Hepatocyte (in vitro differentiated cells): ENCODE measurements at regions not wholly inside any gene's neighbourhood (a gene's known extent, or its start where the extent isn't known, plus 50 kb on each side); places are given as distances from the start of the nearest gene placed in this dataset.

Experiments
- DNase-seq: peaks from one replicate; pipeline ENCODE4 v3.0.0-alpha.2; 2016; ENCODE audit warnings: low spot score
- H2AFZ ChIP-seq: fragments of 200-600 bp; sonication (generic); 2 replicates; pipeline ENCODE4 v1.6.0; 2016; ENCODE audit warnings: antibody characterized with exemption, mild to moderate bottlenecking
- H3K27ac ChIP-seq: fragments of 200-600 bp; sonication (generic); 2 replicates; pipeline ENCODE4 v1.5.1; 2016; ENCODE audit warnings: mild to moderate bottlenecking
- H3K27me3 ChIP-seq: fragments of 200-600 bp; sonication (generic); 2 replicates; pipeline ENCODE4 v1.6.1; 2016
- H3K36me3 ChIP-seq: fragments of 200-600 bp; sonication (generic); replicated peaks from 2 replicates; pipeline ENCODE4 v1.5.1; 2016; ENCODE audit warnings: low read depth; ENCODE audit not compliant: insufficient read depth
- H3K4me1 ChIP-seq: fragments of 200-600 bp; sonication (generic); 2 replicates; pipeline ENCODE4 v1.5.1; 2016; ENCODE audit warnings: mild to moderate bottlenecking, moderate library complexity; ENCODE audit not compliant: insufficient read depth
- H3K4me2 ChIP-seq: fragments of 200-600 bp; sonication (generic); 2 replicates; pipeline ENCODE4 v1.6.0; 2016
- H3K4me3 ChIP-seq: fragments of 200-600 bp; sonication (generic); 2 replicates; pipeline ENCODE4 v1.5.1; 2016; ENCODE audit warnings: mild to moderate bottlenecking
- H3K79me2 ChIP-seq: fragments of 200-600 bp; sonication (generic); 2 replicates; pipeline ENCODE4 v1.6.0; 2017; ENCODE audit warnings: mild to moderate bottlenecking
- H3K9me2 ChIP-seq: fragments of 200-600 bp; sonication (generic); replicated peaks from 2 replicates; pipeline ENCODE4 v1.6.0; 2017; ENCODE audit warnings: mild to moderate bottlenecking; ENCODE audit not compliant: insufficient read depth
- H3K9me3 ChIP-seq: fragments of 200-600 bp; sonication (generic); 2 replicates; pipeline ENCODE4 v1.5.1; 2016; ENCODE audit warnings: low read depth, mild to moderate bottlenecking
- H4K20me1 ChIP-seq: fragments of 200-600 bp; sonication (generic); 2 replicates; pipeline ENCODE4 v1.6.0; 2016; ENCODE audit warnings: mild to moderate bottlenecking; ENCODE audit not compliant: insufficient read depth, poor library complexity, severe bottlenecking
- CTCF ChIP-seq: fragments of 200-600 bp; sonication (generic); IDR thresholded peaks from 2 replicates; pipeline ENCODE4 v1.5.1; 2016; ENCODE audit warnings: antibody characterized with exemption, mild to moderate bottlenecking; ENCODE audit not compliant: poor library complexity
- EZH2 ChIP-seq: fragments of 200-600 bp; sonication (generic); IDR thresholded peaks from 2 replicates; pipeline ENCODE4 v1.6.1; 2016; ENCODE audit warnings: antibody characterized with exemption, mild to moderate bottlenecking, borderline replicate concordance
- EZH2phosphoT487 ChIP-seq: fragments of 200-600 bp; sonication (generic); IDR thresholded peaks from one replicate; pipeline ENCODE4 v1.6.1; 2018; ENCODE audit warnings: antibody characterized with exemption, mild to moderate bottlenecking, low read depth, moderate library complexity; ENCODE audit not compliant: unreplicated experiment, severe bottlenecking
- WGBS: methylation state at CpG from one replicate; pipeline ENCODE4 v1.1.6; 2016; ENCODE audit warnings: low lambda C conversion rate; ENCODE audit errors: missing lambda C conversion rate; 5-methylcytosine and 5-hydroxymethylcytosine counted together

- no peak for DNase-seq
- WGBS, result 49% methylated on average over 5 of the region's 5 CpGs
- no peaks in the 10 kb centered on the region for H3K79me2 ChIP-seq
- no peak for TF ChIP-seq CTCF
- TF ChIP-seq EZH2, result no peak
- TF ChIP-seq EZH2phosphoT487, result no peak
- no peaks in the 10 kb centered on the region for H3K27me3 ChIP-seq
- no peak overlapping the region for H3K4me2 ChIP-seq
- H3K36me3 ChIP-seq, result no peaks in the 10 kb centered on the region
- H2AFZ ChIP-seq, result no peak overlapping the region
- H3K9me2 ChIP-seq, result no peaks in the 10 kb centered on the region
- H3K4me3 ChIP-seq, result no peak overlapping the region
- H3K4me1 ChIP-seq, result no peaks in the 10 kb centered on the region
- H4K20me1 ChIP-seq, result no peaks in the 10 kb centered on the region
- no peaks in the 10 kb centered on the region for H3K9me3 ChIP-seq
- no peak overlapping the region for H3K27ac ChIP-seq
These were observed 1153.4 kb downstream of the TMEM121 start for GRCh38 chr14:106679776-106680175.

GRCh38 chr14:106681161-106681560 is 1154.8 kb downstream of the TMEM121 start:
- H3K4me1 ChIP-seq, result no peaks in the 10 kb centered on the region
- no peak for DNase-seq
- H3K9me2 ChIP-seq, result no peaks in the 10 kb centered on the region
- H3K36me3 ChIP-seq, result no peaks in the 10 kb centered on the region
- H3K4me2 ChIP-seq, result no peak overlapping the region
- H4K20me1 ChIP-seq, result no peaks in the 10 kb centered on the region
- no peak for TF ChIP-seq EZH2
- no peak for TF ChIP-seq EZH2phosphoT487
- no peak for TF ChIP-seq CTCF
- H3K9me3 ChIP-seq, result no peaks in the 10 kb centered on the region
- WGBS, result 79% methylated on average over 8 of the region's 8 CpGs
- H3K4me3 ChIP-seq, result no peak overlapping the region
- no peaks in the 10 kb centered on the region for H3K79me2 ChIP-seq
- no peak overlapping the region for H3K27ac ChIP-seq
- H3K27me3 ChIP-seq, result no peaks in the 10 kb centered on the region
- no peak overlapping the region for H2AFZ ChIP-seq

- Histone ChIP-seq H3K4me3 (no peak overlapping the region), H3K4me2 (no peak overlapping the region), H2AFZ (no peak overlapping the region), H3K4me1 (no peaks in the 10 kb centered on the region), H3K79me2 (no peaks in the 10 kb centered on the region), H3K9me3 (no peaks in the 10 kb centered on the region), H3K9me2 (no peaks in the 10 kb centered on the region), H3K27me3 (no peaks in the 10 kb centered on the region), H3K27ac (no peak overlapping the region), H4K20me1 (no peaks in the 10 kb centered on the region), H3K36me3 (no peaks in the 10 kb centered on the region)
- DNase-seq, result no peak
- TF ChIP-seq CTCF, result no peak
- no peak for TF ChIP-seq EZH2phosphoT487
- no peak for TF ChIP-seq EZH2
- WGBS, result 35% methylated on average over 2 of the region's 2 CpGs
These were observed 1155.2 kb downstream of the TMEM121 start for GRCh38 chr14:106681568-106681967.

GRCh38 chr14:106683631-106684030 is 1157.2 kb downstream of the TMEM121 start:
- no peaks in the 10 kb centered on the region for H3K9me2 ChIP-seq
- no peaks in the 10 kb centered on the region for H3K36me3 ChIP-seq
- H3K4me3 ChIP-seq, result no peak overlapping the region
- H2AFZ ChIP-seq, result no peak overlapping the region
- H3K27ac ChIP-seq, result no peak overlapping the region
- no peaks in the 10 kb centered on the region for H3K4me1 ChIP-seq
- no peaks in the 10 kb centered on the region for H3K79me2 ChIP-seq
- no peaks in the 10 kb centered on the region for H4K20me1 ChIP-seq
- DNase-seq, result no peak
- H3K9me3 ChIP-seq, result no peaks in the 10 kb centered on the region
- H3K4me2 ChIP-seq, result no peak overlapping the region
- no peaks in the 10 kb centered on the region for H3K27me3 ChIP-seq
- no peak for TF ChIP-seq CTCF
- TF ChIP-seq EZH2phosphoT487, result no peak
- no peak for TF ChIP-seq EZH2
- 59% methylated on average over 4 of the region's 4 CpGs for WGBS
